ENCODE measurements at regions not wholly inside any gene's neighbourhood (a gene's known extent, or its start where the extent isn't known, plus 50 kb on each side); places are given as distances from the start of the nearest gene placed in this dataset.

DNA sequence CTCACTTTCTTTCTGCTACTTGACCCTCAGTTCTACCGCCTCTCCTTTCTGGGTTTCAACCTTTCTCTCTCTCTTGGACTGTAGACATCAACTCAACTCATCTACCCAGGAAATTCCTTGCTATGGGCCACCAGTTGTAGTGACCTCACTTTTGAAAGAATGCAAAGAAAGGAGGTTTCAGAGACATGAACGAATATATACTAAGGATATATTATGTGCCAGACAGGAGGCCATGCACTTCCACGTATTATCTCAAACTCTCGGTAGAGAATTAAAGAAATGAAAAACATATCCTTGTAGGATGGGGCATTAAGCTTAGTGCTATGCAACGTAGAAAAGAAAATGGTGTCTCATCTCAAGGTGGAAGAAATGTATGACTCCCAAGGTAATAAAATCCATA is 67.3 kb upstream of the NT5E start:
- H3K36me3 Mint-ChIP-seq: peaks cover 7% of the 10 kb centered on the region
- peaks cover 22% of the 10 kb centered on the region for H3K9me3 Mint-ChIP-seq
- TF ChIP-seq, protein P1, sequence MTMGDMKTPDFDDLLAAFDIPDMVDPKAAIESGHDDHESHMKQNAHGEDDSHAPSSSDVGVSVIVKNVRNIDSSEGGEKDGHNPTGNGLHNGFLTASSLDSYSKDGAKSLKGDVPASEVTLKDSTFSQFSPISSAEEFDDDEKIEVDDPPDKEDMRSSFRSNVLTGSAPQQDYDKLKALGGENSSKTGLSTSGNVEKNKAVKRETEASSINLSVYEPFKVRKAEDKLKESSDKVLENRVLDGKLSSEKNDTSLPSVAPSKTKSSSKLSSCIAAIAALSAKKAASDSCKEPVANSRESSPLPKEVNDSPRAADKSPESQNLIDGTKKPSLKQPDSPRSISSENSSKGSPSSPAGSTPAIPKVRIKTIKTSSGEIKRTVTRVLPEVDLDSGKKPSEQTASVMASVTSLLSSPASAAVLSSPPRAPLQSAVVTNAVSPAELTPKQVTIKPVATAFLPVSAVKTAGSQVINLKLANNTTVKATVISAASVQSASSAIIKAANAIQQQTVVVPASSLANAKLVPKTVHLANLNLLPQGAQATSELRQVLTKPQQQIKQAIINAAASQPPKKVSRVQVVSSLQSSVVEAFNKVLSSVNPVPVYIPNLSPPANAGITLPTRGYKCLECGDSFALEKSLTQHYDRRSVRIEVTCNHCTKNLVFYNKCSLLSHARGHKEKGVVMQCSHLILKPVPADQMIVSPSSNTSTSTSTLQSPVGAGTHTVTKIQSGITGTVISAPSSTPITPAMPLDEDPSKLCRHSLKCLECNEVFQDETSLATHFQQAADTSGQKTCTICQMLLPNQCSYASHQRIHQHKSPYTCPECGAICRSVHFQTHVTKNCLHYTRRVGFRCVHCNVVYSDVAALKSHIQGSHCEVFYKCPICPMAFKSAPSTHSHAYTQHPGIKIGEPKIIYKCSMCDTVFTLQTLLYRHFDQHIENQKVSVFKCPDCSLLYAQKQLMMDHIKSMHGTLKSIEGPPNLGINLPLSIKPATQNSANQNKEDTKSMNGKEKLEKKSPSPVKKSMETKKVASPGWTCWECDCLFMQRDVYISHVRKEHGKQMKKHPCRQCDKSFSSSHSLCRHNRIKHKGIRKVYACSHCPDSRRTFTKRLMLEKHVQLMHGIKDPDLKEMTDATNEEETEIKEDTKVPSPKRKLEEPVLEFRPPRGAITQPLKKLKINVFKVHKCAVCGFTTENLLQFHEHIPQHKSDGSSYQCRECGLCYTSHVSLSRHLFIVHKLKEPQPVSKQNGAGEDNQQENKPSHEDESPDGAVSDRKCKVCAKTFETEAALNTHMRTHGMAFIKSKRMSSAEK (CRISPR knock-in tag; IDR thresholded peaks at IDR 0.05; ENCODE audit: borderline replicate concordance): no peak
- TF ChIP-seq NR3C1 (CRISPR knock-in tag; conservative IDR thresholded peaks at IDR 0.05; ENCODE audit: low read depth) (no peak), ZNF671 (CRISPR knock-in tag; IDR thresholded peaks at IDR 0.05) (no peak), TEAD4 (CRISPR knock-in tag; IDR thresholded peaks at IDR 0.05) (no peak), FOXJ3 (CRISPR knock-in tag; IDR thresholded peaks at IDR 0.05; ENCODE audit: borderline replicate concordance) (no peak), ZNF121 (CRISPR knock-in tag; IDR thresholded peaks at IDR 0.05) (no peak), JUN (CRISPR knock-in tag; IDR thresholded peaks at IDR 0.05) (no peak), SOX15 (CRISPR knock-in tag; IDR thresholded peaks at IDR 0.05) (no peak), NFYB (CRISPR knock-in tag; conservative IDR thresholded peaks at IDR 0.05; ENCODE audit: low read depth) (no peak)
- TF ChIP-seq, protein P2, sequence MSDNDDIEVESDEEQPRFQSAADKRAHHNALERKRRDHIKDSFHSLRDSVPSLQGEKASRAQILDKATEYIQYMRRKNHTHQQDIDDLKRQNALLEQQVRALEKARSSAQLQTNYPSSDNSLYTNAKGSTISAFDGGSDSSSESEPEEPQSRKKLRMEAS (CRISPR knock-in tag; IDR thresholded peaks at IDR 0.05): no peak
- TF ChIP-seq, protein P3, sequence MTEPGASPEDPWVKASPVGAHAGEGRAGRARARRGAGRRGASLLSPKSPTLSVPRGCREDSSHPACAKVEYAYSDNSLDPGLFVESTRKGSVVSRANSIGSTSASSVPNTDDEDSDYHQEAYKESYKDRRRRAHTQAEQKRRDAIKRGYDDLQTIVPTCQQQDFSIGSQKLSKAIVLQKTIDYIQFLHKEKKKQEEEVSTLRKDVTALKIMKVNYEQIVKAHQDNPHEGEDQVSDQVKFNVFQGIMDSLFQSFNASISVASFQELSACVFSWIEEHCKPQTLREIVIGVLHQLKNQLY (CRISPR knock-in tag; IDR thresholded peaks at IDR 0.05): no peak
- TF ChIP-seq, protein P4, sequence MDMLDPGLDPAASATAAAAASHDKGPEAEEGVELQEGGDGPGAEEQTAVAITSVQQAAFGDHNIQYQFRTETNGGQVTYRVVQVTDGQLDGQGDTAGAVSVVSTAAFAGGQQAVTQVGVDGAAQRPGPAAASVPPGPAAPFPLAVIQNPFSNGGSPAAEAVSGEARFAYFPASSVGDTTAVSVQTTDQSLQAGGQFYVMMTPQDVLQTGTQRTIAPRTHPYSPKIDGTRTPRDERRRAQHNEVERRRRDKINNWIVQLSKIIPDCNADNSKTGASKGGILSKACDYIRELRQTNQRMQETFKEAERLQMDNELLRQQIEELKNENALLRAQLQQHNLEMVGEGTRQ (CRISPR knock-in tag; IDR thresholded peaks at IDR 0.05): no peak
- TF ChIP-seq, protein P5, sequence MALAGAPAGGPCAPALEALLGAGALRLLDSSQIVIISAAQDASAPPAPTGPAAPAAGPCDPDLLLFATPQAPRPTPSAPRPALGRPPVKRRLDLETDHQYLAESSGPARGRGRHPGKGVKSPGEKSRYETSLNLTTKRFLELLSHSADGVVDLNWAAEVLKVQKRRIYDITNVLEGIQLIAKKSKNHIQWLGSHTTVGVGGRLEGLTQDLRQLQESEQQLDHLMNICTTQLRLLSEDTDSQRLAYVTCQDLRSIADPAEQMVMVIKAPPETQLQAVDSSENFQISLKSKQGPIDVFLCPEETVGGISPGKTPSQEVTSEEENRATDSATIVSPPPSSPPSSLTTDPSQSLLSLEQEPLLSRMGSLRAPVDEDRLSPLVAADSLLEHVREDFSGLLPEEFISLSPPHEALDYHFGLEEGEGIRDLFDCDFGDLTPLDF (CRISPR knock-in tag; IDR thresholded peaks at IDR 0.05): no peak
- POLR2A ChIA-PET: no interaction called here
- no peak for DNase-seq (ENCODE audit: low spot score)
- no peaks in the 10 kb centered on the region for H3K4me1 Mint-ChIP-seq
- CTCF ChIA-PET: interaction anchor here (1.3 kb wide), 1 partner anchor 28 kb away, joined by 4 read pairs; no protein-coding TSS in a partner anchor
- ATAC-seq: no peak
- no peak overlapping the region for H3K27ac Mint-ChIP-seq
- peaks cover 3% of the 10 kb centered on the region for H3K27me3 Mint-ChIP-seq (ENCODE audit: low read depth)
- H3K4me3 Mint-ChIP-seq: no peak overlapping the region

DNA sequence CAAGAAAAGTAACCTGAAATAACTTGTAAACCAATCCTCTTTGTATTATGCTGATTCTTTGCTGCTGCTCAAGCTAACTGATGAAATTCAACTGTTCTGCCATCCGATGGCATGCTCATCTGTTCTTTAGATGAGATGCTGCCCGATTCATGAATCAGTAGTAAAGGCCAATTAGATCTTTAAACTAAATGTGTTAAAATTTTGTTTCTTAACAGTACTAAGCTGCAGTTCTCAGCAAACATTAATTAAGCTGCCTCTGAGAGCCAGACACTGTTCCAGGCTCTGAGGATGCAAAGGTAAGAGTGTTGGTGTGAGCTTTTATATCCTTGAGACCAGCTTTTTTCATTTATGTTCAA is 77.0 kb upstream of the NT5E start:
- H3K9me3 Mint-ChIP-seq: peaks cover 10% of the 10 kb centered on the region
- H3K27ac Mint-ChIP-seq: no peak overlapping the region
- no peaks in the 10 kb centered on the region for H3K4me1 Mint-ChIP-seq
- ChIA-PET CTCF (interaction anchor here (0.7 to 1.6 kb wide), 3 partner anchors 18 to 116 kb away, joined by 3 to 7 read pairs (median 3); no protein-coding TSS in a partner anchor), POLR2A (no interaction called here)
- peaks cover 8% of the 10 kb centered on the region for H3K36me3 Mint-ChIP-seq
- no peak for ATAC-seq
- H3K4me3 Mint-ChIP-seq: no peak overlapping the region
- no peak for DNase-seq (ENCODE audit: low spot score)
- H3K27me3 Mint-ChIP-seq (ENCODE audit: low read depth): peaks cover 6% of the 10 kb centered on the region
- TF ChIP-seq GTF2I (CRISPR knock-in tag; conservative IDR thresholded peaks at IDR 0.05) (no peak), TEAD4 (CRISPR knock-in tag; IDR thresholded peaks at IDR 0.05) (no peak), CREM (CRISPR knock-in tag; IDR thresholded peaks at IDR 0.05) (no peak), MXD4 (CRISPR knock-in tag; IDR thresholded peaks at IDR 0.05; ENCODE audit: borderline replicate concordance) (no peak), SMAD3 (CRISPR knock-in tag; IDR thresholded peaks at IDR 0.05; ENCODE audit: borderline replicate concordance) (no peak)
- TF ChIP-seq, protein P6, sequence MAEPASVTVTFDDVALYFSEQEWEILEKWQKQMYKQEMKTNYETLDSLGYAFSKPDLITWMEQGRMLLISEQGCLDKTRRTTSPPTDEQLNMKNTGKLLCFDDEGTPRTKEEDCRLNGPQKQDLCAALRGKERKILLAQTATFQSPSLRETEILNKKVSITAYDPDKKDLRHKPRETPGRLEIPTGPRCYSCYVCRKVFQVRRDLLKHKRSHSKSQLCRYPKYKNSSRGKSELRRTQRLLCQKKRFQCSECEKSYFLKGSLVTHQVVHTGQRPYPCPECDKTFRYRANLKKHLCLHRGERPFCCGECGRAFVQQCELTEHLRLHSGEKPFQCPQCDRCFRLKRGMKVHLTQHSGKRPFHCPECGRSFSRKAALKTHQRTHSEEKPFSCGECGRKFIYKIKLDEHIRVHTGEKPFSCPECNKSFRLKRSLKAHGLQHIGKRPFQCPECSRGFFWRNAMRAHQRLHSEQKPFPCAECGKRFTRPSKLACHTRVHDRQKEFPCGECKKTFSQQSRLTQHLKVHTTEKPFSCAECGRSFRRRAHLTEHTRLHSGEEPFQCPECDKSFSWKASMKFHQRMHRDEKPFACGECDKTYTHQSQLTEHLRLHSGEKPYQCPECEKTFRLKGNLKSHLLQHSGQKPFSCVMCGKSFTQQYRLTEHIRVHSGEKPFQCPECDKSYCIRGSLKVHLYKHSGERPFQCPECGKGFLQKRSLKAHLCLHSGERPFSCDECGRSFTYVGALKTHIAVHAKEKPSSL (CRISPR knock-in tag; conservative IDR thresholded peaks at IDR 0.05): no peak
- TF ChIP-seq, protein P7, sequence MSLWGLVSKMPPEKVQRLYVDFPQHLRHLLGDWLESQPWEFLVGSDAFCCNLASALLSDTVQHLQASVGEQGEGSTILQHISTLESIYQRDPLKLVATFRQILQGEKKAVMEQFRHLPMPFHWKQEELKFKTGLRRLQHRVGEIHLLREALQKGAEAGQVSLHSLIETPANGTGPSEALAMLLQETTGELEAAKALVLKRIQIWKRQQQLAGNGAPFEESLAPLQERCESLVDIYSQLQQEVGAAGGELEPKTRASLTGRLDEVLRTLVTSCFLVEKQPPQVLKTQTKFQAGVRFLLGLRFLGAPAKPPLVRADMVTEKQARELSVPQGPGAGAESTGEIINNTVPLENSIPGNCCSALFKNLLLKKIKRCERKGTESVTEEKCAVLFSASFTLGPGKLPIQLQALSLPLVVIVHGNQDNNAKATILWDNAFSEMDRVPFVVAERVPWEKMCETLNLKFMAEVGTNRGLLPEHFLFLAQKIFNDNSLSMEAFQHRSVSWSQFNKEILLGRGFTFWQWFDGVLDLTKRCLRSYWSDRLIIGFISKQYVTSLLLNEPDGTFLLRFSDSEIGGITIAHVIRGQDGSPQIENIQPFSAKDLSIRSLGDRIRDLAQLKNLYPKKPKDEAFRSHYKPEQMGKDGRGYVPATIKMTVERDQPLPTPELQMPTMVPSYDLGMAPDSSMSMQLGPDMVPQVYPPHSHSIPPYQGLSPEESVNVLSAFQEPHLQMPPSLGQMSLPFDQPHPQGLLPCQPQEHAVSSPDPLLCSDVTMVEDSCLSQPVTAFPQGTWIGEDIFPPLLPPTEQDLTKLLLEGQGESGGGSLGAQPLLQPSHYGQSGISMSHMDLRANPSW (CRISPR knock-in tag; conservative IDR thresholded peaks at IDR 0.05; ENCODE audit: low read depth): no peak
- TF ChIP-seq, protein P8, sequence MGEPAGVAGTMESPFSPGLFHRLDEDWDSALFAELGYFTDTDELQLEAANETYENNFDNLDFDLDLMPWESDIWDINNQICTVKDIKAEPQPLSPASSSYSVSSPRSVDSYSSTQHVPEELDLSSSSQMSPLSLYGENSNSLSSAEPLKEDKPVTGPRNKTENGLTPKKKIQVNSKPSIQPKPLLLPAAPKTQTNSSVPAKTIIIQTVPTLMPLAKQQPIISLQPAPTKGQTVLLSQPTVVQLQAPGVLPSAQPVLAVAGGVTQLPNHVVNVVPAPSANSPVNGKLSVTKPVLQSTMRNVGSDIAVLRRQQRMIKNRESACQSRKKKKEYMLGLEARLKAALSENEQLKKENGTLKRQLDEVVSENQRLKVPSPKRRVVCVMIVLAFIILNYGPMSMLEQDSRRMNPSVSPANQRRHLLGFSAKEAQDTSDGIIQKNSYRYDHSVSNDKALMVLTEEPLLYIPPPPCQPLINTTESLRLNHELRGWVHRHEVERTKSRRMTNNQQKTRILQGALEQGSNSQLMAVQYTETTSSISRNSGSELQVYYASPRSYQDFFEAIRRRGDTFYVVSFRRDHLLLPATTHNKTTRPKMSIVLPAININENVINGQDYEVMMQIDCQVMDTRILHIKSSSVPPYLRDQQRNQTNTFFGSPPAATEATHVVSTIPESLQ (CRISPR knock-in tag; IDR thresholded peaks at IDR 0.05): no peak
- TF ChIP-seq, protein P9, sequence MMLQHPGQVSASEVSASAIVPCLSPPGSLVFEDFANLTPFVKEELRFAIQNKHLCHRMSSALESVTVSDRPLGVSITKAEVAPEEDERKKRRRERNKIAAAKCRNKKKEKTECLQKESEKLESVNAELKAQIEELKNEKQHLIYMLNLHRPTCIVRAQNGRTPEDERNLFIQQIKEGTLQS (CRISPR knock-in tag; conservative IDR thresholded peaks at IDR 0.05): no peak

Measured in WTC11 (cell line).